GM18499 (cell line): ENCODE measurements at regions not wholly inside any gene's neighbourhood (a gene's known extent, or its start where the extent isn't known, plus 50 kb on each side); places are given as distances from the start of the nearest gene placed in this dataset.

Source experiments
- ATAC-seq: cut with Tn5 transposase; IDR thresholded peaks from one replicate; pipeline ENCODE4 v1.9.1; 2021; ENCODE audit warnings: moderate number of reproducible peaks; ENCODE audit not compliant: insufficient read depth, unreplicated experiment

DNA sequence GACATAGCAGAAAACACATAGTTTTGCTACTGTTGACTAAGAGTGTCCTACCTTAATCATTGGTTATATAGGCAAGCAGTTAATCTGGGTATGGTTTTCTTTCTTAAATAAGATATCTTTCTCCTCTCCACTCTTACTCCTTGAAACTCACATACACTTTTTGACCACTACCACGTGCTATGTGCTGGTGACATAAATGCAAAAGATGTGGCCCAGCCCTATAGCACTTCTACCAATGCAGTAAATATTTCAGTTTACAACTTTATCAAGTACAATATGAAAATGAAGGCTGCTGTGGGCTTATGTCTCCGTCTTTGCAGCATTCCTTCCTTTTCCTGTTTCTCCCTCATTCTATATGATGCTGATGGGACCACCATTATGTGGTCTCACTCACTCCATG is 410.2 kb upstream of the CFAP20DC start:
- no peak for ATAC-seq

DNA sequence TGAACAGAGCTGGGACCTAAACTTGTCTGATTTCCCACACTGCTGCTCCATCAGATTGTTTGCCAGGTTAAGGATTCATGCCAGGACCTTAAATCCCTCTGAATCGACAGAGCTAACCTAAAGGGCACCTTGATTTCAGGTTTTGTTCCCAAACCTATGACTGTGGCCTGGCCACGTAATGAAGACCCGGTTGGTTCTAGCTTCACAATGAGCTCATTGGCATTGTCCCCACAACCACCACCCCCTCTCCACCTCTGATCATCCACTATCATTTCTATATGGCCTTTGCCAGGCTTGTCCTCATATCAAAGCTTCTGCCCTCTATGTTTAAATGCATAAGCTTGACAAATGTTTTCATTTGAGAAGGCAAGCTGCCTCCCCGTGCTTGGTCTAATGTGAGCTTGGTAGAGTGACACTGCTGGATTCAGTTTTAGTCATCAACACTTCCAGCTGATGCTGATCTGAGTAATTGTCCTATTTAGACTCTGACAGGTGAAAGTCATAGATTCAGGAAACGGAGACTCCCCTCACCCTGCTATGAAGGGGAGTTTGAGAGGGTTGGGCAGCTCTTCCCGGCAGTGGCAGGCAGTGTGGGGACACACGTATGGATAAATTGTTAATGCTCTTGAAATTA is 407.1 kb upstream of the CFAP20DC start:
- ATAC-seq = peak; percentile 93

DNA sequence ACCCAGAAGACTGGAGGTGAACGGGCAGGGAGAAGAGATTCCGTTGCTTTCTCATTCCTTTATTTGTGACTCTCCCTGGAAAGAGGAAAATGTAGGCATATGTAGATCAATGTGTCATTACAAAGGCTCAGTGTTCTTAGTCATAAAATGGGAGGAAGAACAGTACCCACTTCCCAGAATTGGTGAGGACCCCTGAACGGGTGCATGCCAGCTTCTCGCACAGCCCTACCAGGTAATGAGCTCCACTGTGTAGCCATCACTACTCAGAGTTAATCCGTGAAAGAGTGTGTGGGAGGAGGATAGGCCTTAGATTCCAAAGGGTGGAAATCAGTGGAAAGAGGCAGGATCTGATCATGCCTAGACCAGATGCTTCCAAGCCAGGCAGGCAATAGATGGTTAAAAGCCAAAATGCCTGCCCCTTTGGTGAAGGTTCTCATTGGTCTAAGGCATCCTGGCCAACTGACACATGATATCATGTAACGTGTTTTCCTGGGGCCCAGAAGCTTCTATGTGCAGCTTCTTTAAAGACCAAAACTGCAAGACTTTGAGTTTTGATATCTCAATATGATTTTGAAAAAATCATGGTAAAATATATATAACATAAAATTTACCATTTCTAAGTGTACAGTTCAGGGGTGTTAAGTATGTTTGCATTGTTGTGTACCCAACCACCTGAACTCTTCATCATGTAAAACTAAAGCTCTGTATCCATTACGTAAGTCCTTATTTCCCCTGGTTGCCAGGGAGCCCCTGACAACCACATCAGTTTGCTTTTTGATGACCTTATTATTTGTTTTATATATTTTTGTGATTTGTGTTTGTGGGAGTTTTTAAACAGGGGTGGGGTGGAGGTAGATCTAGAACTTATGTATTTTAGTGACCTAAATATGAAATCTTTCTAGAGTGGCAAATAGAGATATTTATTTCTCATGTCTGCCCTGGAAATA is 402.2 kb upstream of the CFAP20DC start:
- no peak for ATAC-seq

DNA sequence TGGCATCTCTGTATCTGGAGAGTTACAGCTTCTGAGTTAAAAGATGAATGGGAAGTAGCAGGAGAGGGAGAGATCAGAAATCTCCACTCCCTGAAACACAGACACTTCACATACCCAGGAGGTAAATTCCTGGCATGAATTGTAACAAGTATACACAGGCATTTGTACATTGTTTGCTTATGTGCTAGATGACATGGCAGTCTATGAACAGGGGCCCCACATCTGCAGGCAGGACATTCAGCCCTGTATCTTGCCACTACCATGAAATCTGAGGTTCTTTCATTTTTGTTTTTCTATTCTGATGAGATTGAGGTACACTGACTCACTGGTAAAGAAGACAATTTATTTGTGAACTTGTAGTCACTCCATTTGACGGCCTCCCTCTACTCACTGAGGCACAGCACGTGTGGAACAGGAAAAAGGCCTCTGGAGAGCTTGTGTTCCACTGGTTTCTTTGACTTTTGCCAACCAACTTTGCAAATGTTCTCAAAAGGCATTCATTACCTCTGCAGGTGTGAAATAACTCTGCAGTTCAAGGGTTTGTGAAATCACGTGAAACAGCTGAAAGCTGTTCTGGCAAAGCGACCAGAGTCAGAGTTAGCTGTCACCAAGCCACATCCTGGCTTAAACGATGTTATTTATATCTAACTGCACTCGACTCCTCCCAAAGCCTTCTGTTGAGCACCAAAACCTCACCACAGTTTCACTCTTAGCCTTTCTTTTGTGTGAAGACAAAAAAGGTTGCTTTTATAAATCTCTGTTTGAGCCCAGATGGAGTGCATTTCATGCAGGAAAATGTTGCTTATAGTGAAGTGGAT is 401.3 kb upstream of the CFAP20DC start:
- ATAC-seq = peak; percentile 94

DNA sequence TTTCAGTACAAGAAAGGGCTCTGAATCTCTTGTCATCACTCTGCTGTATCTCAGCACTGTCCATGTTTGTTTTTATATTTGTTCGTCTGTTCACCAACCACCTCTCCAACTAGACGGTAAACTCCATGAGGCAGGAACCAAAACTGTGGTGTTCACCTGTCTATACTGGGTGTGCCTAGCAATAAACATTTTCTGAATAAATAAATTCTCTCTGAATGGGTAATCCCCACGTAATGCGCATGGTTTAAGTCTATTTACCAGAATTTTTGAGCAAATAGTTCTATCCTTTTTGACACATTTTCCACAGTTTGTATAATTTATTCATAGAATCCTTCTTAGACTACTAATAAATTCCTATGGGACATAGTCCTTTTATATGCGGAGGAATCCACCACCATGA is 400.6 kb upstream of the CFAP20DC start:
- ATAC-seq = no peak

DNA sequence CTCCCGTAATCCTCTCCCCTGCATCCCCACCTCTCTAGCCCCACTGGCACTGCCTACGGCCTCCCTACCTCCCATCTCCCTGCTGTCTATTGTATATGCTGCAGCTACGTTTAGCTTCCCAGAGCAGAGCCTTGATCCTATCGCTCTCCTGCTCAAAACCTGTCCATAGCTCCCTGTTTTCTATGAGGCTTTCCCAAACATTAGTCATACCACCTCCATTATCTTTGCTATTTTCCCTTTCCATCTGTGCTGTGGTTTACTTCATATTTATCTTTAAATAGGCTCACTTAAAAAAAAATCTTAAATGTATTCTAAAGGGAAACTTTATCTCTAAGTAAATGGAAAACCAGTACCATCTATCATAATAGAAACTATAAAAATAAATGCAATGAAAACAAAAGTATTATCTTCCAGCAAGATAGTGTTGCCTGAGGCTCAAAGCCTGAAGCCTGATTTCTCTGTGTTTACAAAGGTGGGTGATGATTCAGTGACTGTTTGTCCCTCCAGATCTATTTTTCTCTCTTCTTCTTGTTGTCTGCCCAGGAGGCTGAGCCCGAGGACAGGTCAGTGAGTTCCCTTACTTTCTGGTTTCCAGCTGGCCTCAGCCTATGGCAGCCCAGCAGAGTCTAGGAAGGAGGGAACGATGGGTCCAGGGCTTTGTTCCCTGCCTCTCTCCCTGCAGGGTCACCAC is 397.1 kb upstream of the CFAP20DC start:
- no peak for ATAC-seq

DNA sequence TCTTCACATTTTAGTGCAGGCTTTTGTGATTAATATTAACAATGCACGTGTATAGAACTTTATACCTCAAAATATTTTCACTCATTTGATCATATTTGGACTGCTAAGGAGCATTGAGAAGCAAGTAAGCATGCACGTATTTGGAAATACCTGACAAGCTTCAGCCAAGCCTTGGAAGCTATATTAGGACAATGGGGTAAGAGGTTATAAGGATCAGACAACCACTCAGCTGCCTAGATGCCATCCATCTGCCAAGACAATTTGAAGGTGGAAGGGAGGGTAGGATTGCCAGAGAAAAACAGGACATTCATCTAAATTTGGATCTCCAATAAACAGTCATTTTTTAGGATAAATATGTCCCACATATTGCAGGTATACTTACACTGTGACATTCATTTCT is 394.9 kb upstream of the CFAP20DC start:
- no peak for ATAC-seq

DNA sequence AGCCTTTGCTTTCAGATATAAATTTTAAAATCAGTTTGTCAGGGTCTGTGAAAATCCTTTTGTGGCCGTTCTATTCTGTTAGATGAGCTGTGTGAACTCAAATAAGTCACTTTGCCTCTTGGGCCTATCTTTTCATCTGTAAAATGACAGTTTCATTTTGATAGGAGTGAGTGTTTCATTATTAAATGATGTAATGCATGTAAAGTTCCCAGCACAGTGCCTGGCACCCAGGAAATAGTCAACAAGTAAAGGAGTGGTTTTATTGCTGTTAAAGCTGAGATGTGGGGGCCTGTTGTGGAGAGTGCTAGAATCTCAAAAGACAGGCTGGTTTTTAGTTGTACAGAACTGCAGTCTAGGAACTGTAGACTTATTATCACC is 394.5 kb upstream of the CFAP20DC start:
- no peak for ATAC-seq

DNA sequence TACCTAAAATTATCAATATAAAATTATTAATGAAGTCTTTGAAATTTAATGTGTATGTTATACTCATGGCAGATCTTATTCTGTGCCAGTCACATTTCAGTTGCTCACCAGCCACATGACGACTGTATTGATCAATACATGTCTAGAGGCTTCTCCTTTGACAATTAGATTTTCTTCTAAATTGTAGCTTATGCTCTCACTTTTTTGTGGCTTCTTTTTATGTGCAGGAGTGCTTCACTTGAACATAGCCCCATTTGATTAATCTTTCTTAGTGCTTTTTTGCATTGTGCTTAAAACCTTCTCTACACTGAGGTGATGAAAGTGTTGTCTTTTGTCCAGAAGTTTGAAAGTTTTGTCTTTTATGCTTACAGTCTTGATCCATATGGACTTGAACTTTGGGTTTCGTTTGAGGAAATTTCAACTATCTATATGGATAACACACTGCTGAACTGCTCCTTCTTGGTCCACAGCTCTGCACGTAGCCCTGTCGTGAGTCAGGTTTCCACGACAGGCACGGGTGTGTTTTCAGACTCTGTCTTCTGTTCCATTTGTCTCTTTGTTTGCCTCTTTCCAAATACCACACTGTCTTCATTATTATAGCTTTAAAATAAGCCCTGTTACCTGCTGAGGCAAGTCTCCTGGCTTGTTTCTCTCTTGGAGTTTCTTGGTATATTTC is 393.9 kb upstream of the CFAP20DC start:
- ATAC-seq = no peak

DNA sequence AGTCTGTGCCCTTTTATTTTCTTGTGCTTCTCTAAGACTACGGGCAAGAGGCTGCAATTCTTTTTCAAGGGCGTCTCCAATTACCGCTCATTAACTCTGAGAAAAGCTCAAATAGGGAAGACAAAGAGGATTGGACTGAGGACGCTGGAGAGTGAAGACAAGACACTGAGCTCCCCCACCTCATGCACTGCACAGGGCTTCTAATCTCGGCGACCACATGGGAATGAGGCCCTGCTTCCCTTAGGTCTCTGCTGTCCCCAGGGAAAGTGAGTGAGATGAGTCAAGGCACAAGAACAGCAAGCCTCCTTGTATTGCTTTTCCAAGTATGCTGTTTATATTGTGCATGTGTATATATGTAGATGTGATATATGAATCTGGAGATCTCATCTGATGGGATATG is 392.2 kb upstream of the CFAP20DC start:
- ATAC-seq = no peak

DNA sequence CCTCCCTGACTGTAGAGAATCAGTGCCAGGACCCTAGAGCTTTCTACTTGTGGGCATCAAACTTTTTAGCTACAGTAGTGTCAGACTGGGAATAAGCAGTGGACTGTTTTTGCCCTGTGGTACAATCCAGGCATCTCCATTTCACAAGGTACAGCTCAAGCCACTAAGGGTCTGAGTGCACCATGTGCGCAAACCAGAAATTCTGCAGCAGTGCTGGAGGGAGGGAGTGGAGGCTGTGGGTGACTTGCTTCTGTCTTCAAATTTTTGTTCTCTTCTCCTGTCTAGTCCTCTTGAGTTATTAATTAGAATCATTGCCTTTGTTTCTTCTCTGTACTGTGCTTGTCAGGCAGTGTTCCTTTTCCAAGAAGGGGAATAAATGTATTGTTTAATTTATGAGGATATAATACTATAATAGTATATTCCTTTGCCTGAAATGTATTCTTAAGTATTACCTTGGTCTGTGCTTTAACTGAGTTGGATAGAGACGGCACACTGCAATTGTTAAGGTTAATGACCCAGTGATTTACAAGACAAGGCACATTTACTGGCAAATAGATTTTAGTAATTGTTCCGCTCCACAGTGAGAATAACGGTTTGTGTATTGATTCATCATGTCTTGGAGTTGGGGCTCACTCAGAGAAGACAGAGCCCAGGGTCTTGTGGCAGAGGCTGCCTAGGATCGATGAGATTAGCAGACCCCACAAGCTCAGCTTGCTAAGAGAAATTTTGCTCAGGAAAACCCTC is 390.6 kb upstream of the CFAP20DC start:
- ATAC-seq = no peak

DNA sequence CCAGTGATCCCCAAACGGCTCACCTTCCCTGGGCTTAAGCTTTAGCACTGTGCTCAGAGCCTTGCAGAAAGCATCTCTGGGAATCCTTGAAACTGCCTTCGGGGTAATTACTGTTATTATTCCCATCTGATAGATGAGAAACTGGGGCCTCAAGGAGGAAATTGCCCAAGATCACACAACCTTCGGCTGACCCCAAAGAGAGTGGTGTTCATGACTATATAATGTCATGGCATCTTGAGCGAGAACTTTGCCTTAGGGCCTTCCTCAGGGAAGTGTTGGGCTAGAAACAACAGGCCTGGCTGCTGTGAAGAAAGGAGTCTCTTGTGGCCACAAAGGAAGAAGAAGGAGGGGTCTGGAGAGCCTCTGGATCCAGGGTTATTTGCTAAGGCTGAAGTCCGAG is 388.7 kb upstream of the CFAP20DC start:
- ATAC-seq = no peak

DNA sequence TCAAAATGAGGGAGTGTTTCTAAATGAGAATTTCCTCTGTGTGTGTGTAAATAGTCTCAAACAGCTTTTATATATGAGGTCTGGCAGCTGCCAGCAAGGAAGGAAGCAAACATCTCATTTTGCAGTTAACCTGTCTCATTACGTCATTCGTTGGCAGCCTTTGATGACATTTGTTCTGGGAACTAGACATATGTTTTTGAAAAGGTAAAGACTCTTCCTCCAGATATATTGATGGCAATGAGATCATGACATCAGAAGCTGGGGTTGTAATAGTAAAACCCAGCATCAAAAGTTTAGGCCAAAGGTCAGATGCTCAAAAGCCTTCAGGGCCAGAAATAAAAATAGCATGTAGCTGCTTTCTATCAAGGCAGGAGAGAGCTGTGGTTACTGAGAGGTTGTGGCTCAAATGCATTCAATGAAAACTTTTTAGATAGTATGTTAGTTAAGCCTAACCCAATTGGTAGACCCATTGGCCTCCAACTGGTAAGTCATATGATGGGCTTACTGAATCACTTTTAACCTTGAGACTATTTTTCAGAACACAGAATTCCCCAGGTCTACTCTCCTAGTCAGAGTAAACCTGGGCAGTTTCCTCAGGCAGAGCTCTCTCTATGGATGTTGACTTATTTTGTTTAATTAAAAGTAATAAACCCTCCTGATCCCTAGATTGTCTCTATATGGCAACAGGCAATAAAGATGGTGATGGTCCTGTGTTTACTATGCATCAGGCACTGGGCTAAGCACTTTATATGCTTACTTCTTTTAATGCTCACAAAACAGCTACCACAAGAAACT is 386.5 kb upstream of the CFAP20DC start:
- no peak for ATAC-seq

DNA sequence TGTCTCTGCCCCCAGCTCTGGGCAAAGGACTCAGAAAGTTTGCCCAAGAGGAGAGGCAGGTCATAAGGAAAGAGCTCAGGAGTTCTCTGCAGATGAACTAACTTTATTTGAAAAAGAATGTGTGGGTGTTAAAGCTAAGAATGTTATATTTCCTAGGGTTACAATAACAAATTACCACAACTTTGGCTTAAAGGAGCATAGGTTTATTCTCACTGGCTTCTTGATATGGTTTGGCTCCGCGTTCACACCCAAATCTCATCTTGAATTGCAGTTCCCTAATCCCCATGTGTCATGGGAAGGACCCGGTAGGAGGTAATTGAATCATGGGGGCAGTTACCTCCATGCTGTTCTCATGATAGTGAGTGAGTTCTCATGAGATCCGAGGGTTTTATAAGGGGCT is 383.7 kb upstream of the CFAP20DC start:
- no peak for ATAC-seq

DNA sequence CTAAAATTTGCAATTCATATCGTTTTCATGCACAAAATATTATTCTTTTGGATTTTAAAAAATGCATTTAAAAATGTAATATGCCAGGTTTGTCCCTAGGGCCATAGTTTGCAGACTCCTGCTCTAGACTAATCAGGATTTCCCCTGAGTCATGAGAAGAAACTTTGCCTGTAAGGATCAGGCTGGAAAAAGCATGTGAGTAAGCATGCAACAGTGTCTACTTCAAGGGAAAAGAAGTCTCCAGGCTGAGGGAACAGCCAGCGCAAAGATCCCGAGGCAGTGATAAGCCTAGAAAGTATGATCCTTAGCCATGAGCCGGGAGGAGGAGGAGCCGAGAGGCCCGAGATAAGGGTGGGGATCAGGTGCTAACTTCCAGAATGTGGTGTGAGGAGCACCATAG is 382.8 kb upstream of the CFAP20DC start:
- no peak for ATAC-seq

DNA sequence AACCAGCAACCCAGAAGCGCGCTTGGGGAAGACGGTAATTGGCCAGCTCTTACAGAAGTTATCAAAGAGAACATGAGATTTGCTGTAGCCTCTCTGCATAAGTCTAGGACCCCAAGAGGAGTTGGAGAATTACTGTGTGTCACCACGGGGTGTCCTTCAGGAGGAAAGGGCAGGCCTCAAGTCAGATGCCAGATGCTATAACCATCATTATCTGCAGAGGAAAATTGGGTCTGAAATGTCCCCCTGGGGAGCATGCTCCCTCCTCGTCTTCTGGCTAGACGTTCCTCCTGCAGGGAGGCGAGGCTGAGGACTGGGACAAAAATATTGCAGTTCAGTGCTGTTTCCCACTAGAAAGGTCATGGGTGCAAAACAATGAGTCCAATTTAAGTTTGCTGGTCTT is 380.5 kb upstream of the CFAP20DC start:
- no peak for ATAC-seq

DNA sequence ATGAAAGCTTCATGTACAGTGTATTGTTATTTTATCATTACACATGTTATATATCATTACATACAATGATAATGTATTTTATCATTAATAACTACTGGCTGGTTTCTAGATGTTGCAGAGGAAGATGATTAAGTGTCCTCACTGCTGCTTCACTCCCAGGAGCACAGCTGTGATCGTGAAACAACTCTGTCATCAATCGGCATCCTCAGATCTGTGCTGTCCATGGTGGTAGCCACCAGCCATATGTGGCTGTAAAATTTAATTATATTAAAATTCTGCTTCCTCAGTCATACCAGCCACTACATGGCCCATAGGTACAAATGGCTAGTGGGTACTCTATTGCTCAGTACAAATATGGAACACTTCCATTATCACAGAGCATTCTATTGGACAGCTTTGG is 379.4 kb upstream of the CFAP20DC start:
- ATAC-seq = no peak

DNA sequence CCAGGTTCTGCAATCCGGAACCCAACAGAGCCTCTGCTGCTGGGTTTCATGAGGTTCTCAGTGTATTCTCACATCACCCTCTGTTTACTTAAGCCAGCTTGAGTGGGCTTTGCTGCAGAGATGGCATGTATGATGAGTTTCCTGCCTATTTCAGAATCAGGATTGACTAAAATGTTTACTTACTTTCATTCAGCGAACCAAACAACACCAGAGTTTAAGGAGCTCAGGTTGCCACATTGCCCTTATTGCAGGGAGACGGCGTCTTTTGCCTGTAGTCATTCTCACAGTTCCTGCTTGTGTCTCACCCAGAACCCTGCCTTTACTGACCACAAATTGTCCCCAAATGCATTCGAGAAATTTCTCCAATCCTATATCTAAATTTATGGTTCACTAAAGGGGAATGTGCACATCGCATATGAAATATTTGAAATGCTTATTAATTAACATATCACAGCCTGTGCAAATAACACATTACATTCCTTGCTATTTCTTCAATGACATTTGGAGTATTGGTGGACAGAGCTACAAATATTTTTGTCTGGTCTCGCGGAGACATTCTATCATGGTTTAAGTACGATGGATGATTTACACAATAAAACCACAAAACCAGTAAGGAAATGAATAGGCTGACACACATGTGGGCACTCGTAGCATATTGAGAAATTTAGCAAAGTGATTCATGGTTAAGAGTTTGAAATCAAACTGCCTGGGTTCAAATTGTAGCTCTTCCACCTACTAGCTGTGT is 377.2 kb upstream of the CFAP20DC start:
- no peak for ATAC-seq
